ENCODE measurements at regions not wholly inside any gene's neighbourhood (a gene's known extent, or its start where the extent isn't known, plus 50 kb on each side); places are given as distances from the start of the nearest gene placed in this dataset.
"Not testable (repeated sequence)": the region's sequence is repeated elsewhere in the genome, so short reads cannot be mapped to it uniquely, and the experiment has no call there.

DNA sequence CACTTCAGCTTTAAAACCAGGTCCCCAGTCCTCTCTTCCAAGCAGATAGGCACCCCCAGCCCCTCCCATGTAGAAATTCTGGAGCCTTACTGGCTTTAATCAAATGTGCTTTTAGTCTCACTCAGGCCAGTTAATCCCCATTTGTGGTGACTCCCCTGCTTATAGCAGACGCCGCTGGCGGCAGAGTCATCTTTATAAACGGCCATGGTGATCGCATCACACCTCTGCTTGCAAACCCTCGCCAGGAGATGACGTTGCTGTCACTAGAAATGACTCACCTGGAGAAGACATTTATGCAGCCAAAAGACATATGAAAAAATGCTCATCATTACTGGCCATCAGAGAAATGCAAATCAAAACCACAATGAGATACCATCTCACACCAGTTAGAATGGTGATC, 369.3 kb downstream of the VRK1 start:
- Histone ChIP-seq H3K4me1 (ENCODE audit: control insufficient read depth in 2 of 2, insufficient read depth in 1 of 2, low read depth in 1 of 2, low read length in 2 of 2) (no peaks in the 10 kb centered on the region), H2AFZ (ENCODE audit: low read length) (no peak overlapping the region), H4K91ac (ENCODE audit: low read depth, low read length, poor library complexity) (no peak overlapping the region), H3K9ac (ENCODE audit: low read depth, low read length, poor library complexity) (no peak overlapping the region), H2AK5ac (ENCODE audit: low read depth, low read length) (no peak overlapping the region), H3K14ac (ENCODE audit: low read length) (no peak overlapping the region), H3K27me3 (ENCODE audit: control insufficient read depth in 3 of 3, insufficient read depth in 3 of 3, low read depth in 1 of 3, low read length in 3 of 3) (no peaks in the 10 kb centered on the region), H2BK12ac (ENCODE audit: low read length) (no peak overlapping the region), H3K79me1 (ENCODE audit: low read depth, low read length) (no peaks in the 10 kb centered on the region), H3K4me2 (ENCODE audit: insufficient read depth, low read length, poor library complexity, severe bottlenecking) (no peak overlapping the region), H3K18ac (ENCODE audit: low read length) (no peak overlapping the region), H2BK5ac (ENCODE audit: low read length) (no peak overlapping the region), H3K4ac (ENCODE audit: low read length) (no peak overlapping the region), H3K27ac (replicated peaks; ENCODE audit: low read length) (no peak overlapping the region), H3K9me3 (replicated peaks in 1 of 2; ENCODE audit: control insufficient read depth in 2 of 2, insufficient read depth in 1 of 2, low read depth in 1 of 2, low read length in 2 of 2) (peaks cover 0 to 4% of the 10 kb centered on the region in 2 donors), H2BK15ac (ENCODE audit: low read length) (no peak overlapping the region), H2BK120ac (ENCODE audit: low read depth, low read length) (no peak overlapping the region), H3K36me3 (replicated peaks in 1 of 2; ENCODE audit: control insufficient read depth in 2 of 2, insufficient read depth in 2 of 2, low read length in 2 of 2) (no peaks in the 10 kb centered on the region), H3K23ac (ENCODE audit: low read depth, low read length, poor library complexity) (no peak overlapping the region), H4K8ac (ENCODE audit: low read depth, low read length) (no peak overlapping the region), H3K4me3 (ENCODE audit: low read length in 2 of 2) (no peak overlapping the region)
- WGBS, 2 donors (ENCODE audit: extremely low coverage in 2 of 2, insufficient read length in 2 of 2, insufficient replicate concordance in 1 of 2) = no CpG with 5 or more reads among the region's 7 CpGs
- DNase-seq (ENCODE audit: low spot score) = no peak

DNA sequence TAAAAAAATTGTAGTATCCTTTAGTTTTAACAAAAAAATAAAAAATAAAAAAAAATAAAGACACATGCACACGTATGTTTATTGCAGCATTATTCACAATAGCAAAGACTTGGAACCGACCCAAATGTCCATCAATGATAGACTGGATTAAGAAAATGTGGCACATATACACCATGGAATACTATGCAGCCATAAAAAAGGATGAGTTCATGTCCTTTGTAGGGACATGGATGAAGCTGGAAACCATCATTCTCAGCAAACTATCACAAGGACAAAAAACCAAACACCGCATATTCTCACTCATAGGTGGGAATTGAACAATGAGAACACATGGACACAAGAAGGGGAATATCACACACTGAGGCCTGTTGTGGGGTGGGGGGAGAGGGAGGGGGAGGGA, 370.4 kb downstream of the VRK1 start:
- not testable (repeated sequence) for H3K27me3 ChIP-seq (ENCODE audit: control insufficient read depth in 3 of 3, insufficient read depth in 3 of 3, low read depth in 1 of 3, low read length in 3 of 3); H2AK5ac ChIP-seq (ENCODE audit: low read depth, low read length)

DNA sequence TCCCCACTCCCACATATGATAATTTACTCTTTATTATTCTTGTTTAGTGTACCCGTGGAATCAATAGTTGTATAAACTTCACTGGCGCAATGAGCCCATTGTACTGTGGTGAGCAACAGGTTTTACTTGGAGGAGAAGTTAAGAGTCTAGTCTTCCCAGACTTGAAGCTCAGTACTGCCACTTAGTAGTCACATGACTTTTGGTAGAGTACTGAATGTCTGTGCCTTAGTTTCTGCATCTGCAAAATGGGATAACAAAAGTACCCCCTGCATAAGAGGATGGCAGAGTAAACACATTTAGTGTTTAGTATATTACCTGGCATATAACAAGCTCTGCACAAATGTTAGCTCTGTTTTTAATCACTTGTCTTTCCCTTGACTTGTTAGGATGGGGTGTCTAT, 375.5 kb downstream of the VRK1 start:
- Histone ChIP-seq H3K79me1 (ENCODE audit: low read depth, low read length) (no peaks in the 10 kb centered on the region), H2AK5ac (ENCODE audit: low read depth, low read length) (no peak overlapping the region), H2BK12ac (ENCODE audit: low read length) (no peak overlapping the region), H3K27me3 (ENCODE audit: control insufficient read depth in 3 of 3, insufficient read depth in 3 of 3, low read depth in 1 of 3, low read length in 3 of 3) (no peaks in the 10 kb centered on the region), H2BK15ac (ENCODE audit: low read length) (no peak overlapping the region), H2AFZ (ENCODE audit: low read length) (no peak overlapping the region), H3K36me3 (replicated peaks in 1 of 2; ENCODE audit: control insufficient read depth in 2 of 2, insufficient read depth in 2 of 2, low read length in 2 of 2) (no peaks in the 10 kb centered on the region), H3K4me1 (ENCODE audit: control insufficient read depth in 2 of 2, insufficient read depth in 1 of 2, low read depth in 1 of 2, low read length in 2 of 2) (no peaks in the 10 kb centered on the region), H3K18ac (ENCODE audit: low read length) (no peak overlapping the region), H2BK120ac (ENCODE audit: low read depth, low read length) (no peak overlapping the region), H3K27ac (replicated peaks; ENCODE audit: low read length) (no peak overlapping the region), H3K23ac (ENCODE audit: low read depth, low read length, poor library complexity) (no peak overlapping the region), H3K14ac (ENCODE audit: low read length) (no peak overlapping the region), H3K4me2 (ENCODE audit: insufficient read depth, low read length, poor library complexity, severe bottlenecking) (no peak overlapping the region), H4K91ac (ENCODE audit: low read depth, low read length, poor library complexity) (no peak overlapping the region), H3K4me3 (ENCODE audit: low read length in 2 of 2) (no peak overlapping the region), H4K8ac (ENCODE audit: low read depth, low read length) (no peak overlapping the region), H3K4ac (ENCODE audit: low read length) (no peak overlapping the region), H2BK5ac (ENCODE audit: low read length) (no peak overlapping the region), H3K9me3 (replicated peaks in 1 of 2; ENCODE audit: control insufficient read depth in 2 of 2, insufficient read depth in 1 of 2, low read depth in 1 of 2, low read length in 2 of 2) (peaks cover 0 to 5% of the 10 kb centered on the region in 2 donors), H3K9ac (ENCODE audit: low read depth, low read length, poor library complexity) (no peak overlapping the region)
- DNase-seq (ENCODE audit: low spot score) = no peak
- WGBS, 2 donors (ENCODE audit: extremely low coverage in 2 of 2, insufficient read length in 2 of 2, insufficient replicate concordance in 1 of 2) = no CpG with 5 or more reads among the region's 2 CpGs

More for the DNA sequence above, 370.4 kb downstream of the VRK1 start:
- H2BK5ac ChIP-seq (ENCODE audit: low read length); H2AFZ ChIP-seq (ENCODE audit: low read length); DNase-seq (ENCODE audit: low spot score); H2BK15ac ChIP-seq (ENCODE audit: low read length); H3K14ac ChIP-seq (ENCODE audit: low read length); H4K91ac ChIP-seq (ENCODE audit: low read depth, low read length, poor library complexity); H3K4me1 ChIP-seq (ENCODE audit: control insufficient read depth in 2 of 2, insufficient read depth in 1 of 2, low read depth in 1 of 2, low read length in 2 of 2); H3K36me3 ChIP-seq (replicated peaks in 1 of 2; ENCODE audit: control insufficient read depth in 2 of 2, insufficient read depth in 2 of 2, low read length in 2 of 2); H3K27ac ChIP-seq (replicated peaks; ENCODE audit: low read length); H3K18ac ChIP-seq (ENCODE audit: low read length); H3K23ac ChIP-seq (ENCODE audit: low read depth, low read length, poor library complexity); H3K4me2 ChIP-seq (ENCODE audit: insufficient read depth, low read length, poor library complexity, severe bottlenecking); H3K79me1 ChIP-seq (ENCODE audit: low read depth, low read length); H3K4ac ChIP-seq (ENCODE audit: low read length); H3K9ac ChIP-seq (ENCODE audit: low read depth, low read length, poor library complexity); H2BK12ac ChIP-seq (ENCODE audit: low read length); H3K9me3 ChIP-seq (replicated peaks in 1 of 2; ENCODE audit: control insufficient read depth in 2 of 2, insufficient read depth in 1 of 2, low read depth in 1 of 2, low read length in 2 of 2); H2BK120ac ChIP-seq (ENCODE audit: low read depth, low read length); H4K8ac ChIP-seq (ENCODE audit: low read depth, low read length); H3K4me3 ChIP-seq (ENCODE audit: low read length in 2 of 2): not testable (repeated sequence)
- no CpG with 5 or more reads among the region's 3 CpGs for WGBS, 2 donors (ENCODE audit: extremely low coverage in 2 of 2, insufficient read length in 2 of 2, insufficient replicate concordance in 1 of 2)

DNA sequence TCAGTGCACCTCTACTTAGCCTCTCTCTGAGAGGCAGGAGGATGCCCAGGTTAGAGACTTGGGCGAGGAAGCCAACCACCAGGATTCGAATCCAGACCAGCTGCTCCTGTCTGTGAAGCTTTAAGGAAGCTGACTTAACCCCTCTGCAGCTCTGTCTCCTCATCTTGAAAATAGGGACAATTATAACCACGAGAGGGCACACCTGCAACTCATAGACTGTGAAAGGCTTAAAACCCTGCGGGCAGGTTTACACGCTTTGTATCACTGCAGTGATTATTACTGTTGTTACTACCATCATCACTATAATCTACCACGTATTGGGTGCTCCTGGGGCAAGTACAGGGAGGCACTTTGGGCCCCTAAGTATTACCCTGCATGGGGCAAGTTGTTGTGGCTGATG, 379.8 kb downstream of the VRK1 start:
- Histone ChIP-seq H2BK120ac (ENCODE audit: low read depth, low read length) (no peak overlapping the region), H3K9me3 (replicated peaks in 1 of 2; ENCODE audit: control insufficient read depth in 2 of 2, insufficient read depth in 1 of 2, low read depth in 1 of 2, low read length in 2 of 2) (peaks cover 0 to 9% of the 10 kb centered on the region in 2 donors), H2BK12ac (ENCODE audit: low read length) (peak overlapping the region; percentile 26), H3K23ac (ENCODE audit: low read depth, low read length, poor library complexity) (no peak overlapping the region), H3K27ac (replicated peaks; ENCODE audit: low read length) (no peak overlapping the region), H3K9ac (ENCODE audit: low read depth, low read length, poor library complexity) (no peak overlapping the region), H3K4me3 (ENCODE audit: low read length in 2 of 2) (no peak overlapping the region), H3K14ac (ENCODE audit: low read length) (no peak overlapping the region), H2BK5ac (ENCODE audit: low read length) (no peak overlapping the region), H3K27me3 (ENCODE audit: control insufficient read depth in 3 of 3, insufficient read depth in 3 of 3, low read depth in 1 of 3, low read length in 3 of 3) (no peaks in the 10 kb centered on the region), H2AFZ (ENCODE audit: low read length) (no peak overlapping the region), H2BK15ac (ENCODE audit: low read length) (no peak overlapping the region), H4K91ac (ENCODE audit: low read depth, low read length, poor library complexity) (no peak overlapping the region), H3K4ac (ENCODE audit: low read length) (no peak overlapping the region), H3K36me3 (replicated peaks in 1 of 2; ENCODE audit: control insufficient read depth in 2 of 2, insufficient read depth in 2 of 2, low read length in 2 of 2) (no peaks in the 10 kb centered on the region), H3K79me1 (ENCODE audit: low read depth, low read length) (no peaks in the 10 kb centered on the region), H3K18ac (ENCODE audit: low read length) (no peak overlapping the region), H2AK5ac (ENCODE audit: low read depth, low read length) (no peak overlapping the region), H3K4me2 (ENCODE audit: insufficient read depth, low read length, poor library complexity, severe bottlenecking) (no peak overlapping the region), H4K8ac (ENCODE audit: low read depth, low read length) (no peak overlapping the region), H3K4me1 (ENCODE audit: control insufficient read depth in 2 of 2, insufficient read depth in 1 of 2, low read depth in 1 of 2, low read length in 2 of 2) (no peaks in the 10 kb centered on the region)
- no CpG with 5 or more reads among the region's 6 CpGs for WGBS, 2 donors (ENCODE audit: extremely low coverage in 2 of 2, insufficient read length in 2 of 2, insufficient replicate concordance in 1 of 2)
- no peak for DNase-seq (ENCODE audit: low spot score)
